ENCODE measurements at regions not wholly inside any gene's neighbourhood (a gene's known extent, or its start where the extent isn't known, plus 50 kb on each side); places are given as distances from the start of the nearest gene placed in this dataset.

GRCh38 chr20:63094767-63095499 is 88.2 kb upstream of the BHLHE23 start:
- CTCF ChIA-PET = interaction anchor here (0.9 to 1.2 kb wide), 3 partner anchors 13 to 38 kb away, joined by 3 read pairs; no protein-coding TSS in a partner anchor
- POLR2A ChIA-PET = no interaction called here
- 47% methylated on average over 22 of the region's 22 CpGs for WGBS (ENCODE audit: missing lambda C conversion rate)
- TF ChIP-seq REST (IDR thresholded peaks at IDR 0.05) (no peak), RAD21 (conservative IDR thresholded peaks at IDR 0.05 in 1 of 2, IDR thresholded peaks at IDR 0.05 in 1 of 2) (no peak), GATA3 (IDR thresholded peaks at IDR 0.05; ENCODE audit: borderline replicate concordance) (no peak), ZFP36 (IDR thresholded peaks at IDR 0.05; ENCODE audit: borderline replicate concordance, partially characterized antibody) (no peak), CHD2 (IDR thresholded peaks at IDR 0.05; ENCODE audit: low read length, partially characterized antibody) (no peak), CHD4 (IDR thresholded peaks at IDR 0.05; ENCODE audit: borderline replicate concordance) (no peak), TP53 (CRISPR knock-in tag; IDR thresholded peaks at IDR 0.05) (no peak), PHF8 (IDR thresholded peaks at IDR 0.05; ENCODE audit: borderline replicate concordance, low read depth) (no peak), NFE2L2 (conservative IDR thresholded peaks at IDR 0.05; ENCODE audit: low read length) (no peak), SMC3 (IDR thresholded peaks at IDR 0.05) (no peak), CBX2 (IDR thresholded peaks at IDR 0.05; ENCODE audit: borderline replicate concordance, low read depth) (no peak), E2F6 (IDR thresholded peaks at IDR 0.05; ENCODE audit: borderline replicate concordance, low read depth) (no peak), JUN (IDR thresholded peaks at IDR 0.05) (no peak), MAZ (IDR thresholded peaks at IDR 0.05; ENCODE audit: borderline replicate concordance, low read depth, low read length) (no peak), RARB (CRISPR knock-in tag; IDR thresholded peaks at IDR 0.05) (no peak), TFCP2L1 (CRISPR knock-in tag; IDR thresholded peaks at IDR 0.05) (no peak), EP300 (IDR thresholded peaks at IDR 0.05) (no peak), RFX5 (IDR thresholded peaks at IDR 0.05) (no peak), BHLHE40 (IDR thresholded peaks at IDR 0.05; ENCODE audit: low read depth, low read length) (no peak), FOSL2 (IDR thresholded peaks at IDR 0.05) (no peak), FOSL2 (CRISPR knock-in tag; IDR thresholded peaks at IDR 0.05) (no peak)
- Histone ChIP-seq H3K4me3 (no peak overlapping the region), H3K4me1 (no peaks in the 10 kb centered on the region), H3K27ac (no peak overlapping the region), H3K4me2 (no peak overlapping the region), H3K9me3 (no peaks in the 10 kb centered on the region)
- no peak for FAIRE-seq
- no peak for DNase-seq (ENCODE audit: low read depth in 1 of 2, low spot score in 1 of 2)
- no peak for ATAC-seq

GRCh38 chr20:63093966-63094766 is 87.4 kb upstream of the BHLHE23 start:
- ATAC-seq = no peak
- Histone ChIP-seq H3K9me3 (no peaks in the 10 kb centered on the region), H3K4me1 (no peaks in the 10 kb centered on the region), H3K4me2 (no peak overlapping the region), H3K27ac (no peak overlapping the region), H3K4me3 (no peak overlapping the region)
- no peak for DNase-seq (ENCODE audit: low read depth in 1 of 2, low spot score in 1 of 2)
- 38% methylated on average over 21 of the region's 37 CpGs for WGBS (ENCODE audit: missing lambda C conversion rate)
- no peak for FAIRE-seq
- ChIA-PET CTCF (interaction anchor here (1.0 to 1.2 kb wide), 2 partner anchors 25 to 38 kb away, joined by 3 read pairs; no protein-coding TSS in a partner anchor), POLR2A (no interaction called here)
- no peak for TF ChIP-seq MYC (IDR thresholded peaks at IDR 0.05; ENCODE audit: borderline replicate concordance, low read length)
- TF ChIP-seq RAD21 (conservative IDR thresholded peaks at IDR 0.05 in 1 of 2, IDR thresholded peaks at IDR 0.05 in 1 of 2) = no peak
- no peak for TF ChIP-seq KDM5A (IDR thresholded peaks at IDR 0.05)
- no peak for TF ChIP-seq CBX2 (IDR thresholded peaks at IDR 0.05; ENCODE audit: borderline replicate concordance, low read depth)
- no peak for TF ChIP-seq FOXS1 (CRISPR knock-in tag; IDR thresholded peaks at IDR 0.05)
- no peak for TF ChIP-seq EHMT2 (IDR thresholded peaks at IDR 0.05; ENCODE audit: low read depth)
- no peak for TF ChIP-seq HES2 (IDR thresholded peaks at IDR 0.05)
- TF ChIP-seq CEBPB (IDR thresholded peaks at IDR 0.05) = no peak
- no peak for TF ChIP-seq MAX (IDR thresholded peaks at IDR 0.05)
- no peak for TF ChIP-seq E2F6 (IDR thresholded peaks at IDR 0.05; ENCODE audit: borderline replicate concordance, low read depth)
- TF ChIP-seq MAFK (IDR thresholded peaks at IDR 0.05; ENCODE audit: partially characterized antibody) = no peak
- no peak for TF ChIP-seq JUNB (IDR thresholded peaks at IDR 0.05)
- TF ChIP-seq SREBF2 (IDR thresholded peaks at IDR 0.05) = no peak
- TF ChIP-seq ZC3H11A (IDR thresholded peaks at IDR 0.05) = no peak
- TF ChIP-seq CHD2 (IDR thresholded peaks at IDR 0.05; ENCODE audit: low read length, partially characterized antibody) = no peak
- no peak for TF ChIP-seq POLR2AphosphoS2 (conservative IDR thresholded peaks at IDR 0.05; ENCODE audit: low read length)
- TF ChIP-seq POLR2A (IDR thresholded peaks at IDR 0.05; ENCODE audit: low read length) = no peak
